Hepatocyte (in vitro differentiated cells): ENCODE measurements at regions not wholly inside any gene's neighbourhood (a gene's known extent, or its start where the extent isn't known, plus 50 kb on each side); places are given as distances from the start of the nearest gene placed in this dataset.

Source experiments
- CTCF ChIP-seq: fragments of 200-600 bp; sonication (generic); IDR thresholded peaks from 2 replicates; pipeline ENCODE4 v1.5.1; 2016; ENCODE audit warnings: antibody characterized with exemption, mild to moderate bottlenecking; ENCODE audit not compliant: poor library complexity
- EZH2 ChIP-seq: fragments of 200-600 bp; sonication (generic); IDR thresholded peaks from 2 replicates; pipeline ENCODE4 v1.6.1; 2016; ENCODE audit warnings: antibody characterized with exemption, mild to moderate bottlenecking, borderline replicate concordance

GRCh38 chr17:52213451-52213850, 54.9 kb upstream of the CA10 start:
- no peak for TF ChIP-seq CTCF
- no peak for TF ChIP-seq EZH2
